ENCODE measurements at regions not wholly inside any gene's neighbourhood (a gene's known extent, or its start where the extent isn't known, plus 50 kb on each side); places are given as distances from the start of the nearest gene placed in this dataset.
"Not testable (repeated sequence)": the region's sequence is repeated elsewhere in the genome, so short reads cannot be mapped to it uniquely, and the experiment has no call there.

DNA sequence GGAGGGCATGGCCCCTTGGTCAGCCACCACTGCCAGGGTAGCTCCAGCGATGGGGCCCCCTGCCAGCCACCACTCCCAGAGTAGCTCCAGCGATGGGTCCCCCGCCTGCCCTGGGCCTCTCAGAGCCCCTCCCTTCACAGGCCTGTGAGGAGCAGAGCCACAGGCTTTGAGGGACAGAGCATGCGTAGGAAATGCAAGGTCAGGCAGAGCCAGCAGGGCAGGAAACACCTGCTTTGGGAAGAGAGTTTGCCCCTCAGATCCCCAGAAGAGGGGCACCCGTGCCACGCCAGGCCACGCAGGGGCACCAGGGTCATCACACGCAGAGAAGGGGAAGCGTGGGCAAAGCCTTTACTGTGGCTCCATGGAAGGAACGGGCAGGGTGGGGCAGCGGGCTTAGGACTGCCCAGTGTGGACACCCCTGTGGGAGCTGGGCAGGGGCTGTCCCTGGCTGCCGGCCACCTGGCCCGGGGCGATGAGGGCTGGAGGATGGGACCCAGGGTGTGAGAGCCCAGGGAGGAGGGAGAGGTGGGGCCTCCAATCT is 477.8 kb downstream of the BRD1 start:
- no peaks in the 10 kb centered on the region for H3K36me3 Mint-ChIP-seq
- H3K4me1 Mint-ChIP-seq = peaks cover 0 to 2% (median 0%) of the 10 kb centered on the region in 3 donors
- H3K27ac Mint-ChIP-seq = no peak overlapping the region
- H3K27me3 Mint-ChIP-seq = peaks cover 8% of the 10 kb centered on the region
- H3K4me3 Mint-ChIP-seq = no peak overlapping the region
- no peaks in the 10 kb centered on the region for H3K9me3 Mint-ChIP-seq

DNA sequence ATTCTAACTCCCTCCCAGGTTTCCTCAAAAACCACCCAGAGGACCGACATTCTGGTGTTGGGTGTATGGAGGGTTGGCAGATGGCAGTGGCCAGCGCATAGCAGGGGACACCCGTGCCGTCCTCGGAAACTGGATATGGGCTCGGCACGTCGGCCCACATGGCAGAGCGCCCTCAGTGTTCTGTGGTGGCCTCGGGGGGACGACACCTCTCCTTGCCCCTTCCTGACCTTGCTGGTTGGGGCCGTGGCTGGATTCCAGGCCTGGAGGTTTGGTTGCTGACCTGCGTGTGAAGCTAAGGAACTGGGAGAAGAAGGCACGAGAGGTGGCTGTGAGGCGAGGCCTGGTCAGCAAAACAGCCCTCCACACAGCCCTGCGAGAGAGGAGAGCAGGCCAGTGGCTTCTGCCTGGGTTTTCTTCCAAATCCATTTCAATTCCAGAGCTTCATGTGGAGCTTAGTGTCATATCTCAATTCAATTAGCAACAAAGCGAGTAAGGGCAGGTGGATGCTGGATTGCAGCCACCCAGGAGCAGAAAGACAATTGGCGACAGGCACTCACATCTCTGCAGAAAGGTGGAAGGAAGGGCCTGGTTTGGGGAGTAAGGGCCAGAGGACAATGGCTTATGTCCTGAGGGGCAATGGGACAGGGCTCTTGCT is 478.4 kb downstream of the BRD1 start:
- no peaks in the 10 kb centered on the region for H3K9me3 Mint-ChIP-seq
- H3K4me1 Mint-ChIP-seq = peaks cover 0 to 2% (median 0%) of the 10 kb centered on the region in 3 donors
- no peak overlapping the region for H3K27ac Mint-ChIP-seq
- H3K4me3 Mint-ChIP-seq = no peak overlapping the region
- peaks cover 10% of the 10 kb centered on the region for H3K27me3 Mint-ChIP-seq
- no peaks in the 10 kb centered on the region for H3K36me3 Mint-ChIP-seq

DNA sequence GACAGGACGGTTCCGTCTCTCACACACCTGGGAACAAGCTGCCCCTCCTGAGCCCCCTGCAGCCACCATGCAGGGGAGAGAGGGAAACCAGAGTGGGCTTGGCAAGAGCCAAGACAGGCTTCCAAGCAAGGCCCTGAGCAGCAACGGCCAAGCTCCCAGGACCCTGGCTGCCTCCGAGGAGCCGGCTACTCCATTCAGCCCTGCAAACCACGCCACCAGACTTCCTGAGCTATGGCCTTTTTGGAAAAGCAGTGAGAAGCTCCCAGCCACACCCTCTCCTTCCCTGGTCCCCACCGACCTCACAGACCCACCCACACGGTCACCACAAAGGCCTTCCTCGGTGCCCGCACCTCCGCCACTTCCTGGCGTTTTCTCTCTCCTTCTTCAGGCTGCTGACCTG is 479.0 kb downstream of the BRD1 start:
- H3K9me3 Mint-ChIP-seq = no peaks in the 10 kb centered on the region
- H3K36me3 Mint-ChIP-seq = no peaks in the 10 kb centered on the region
- peaks cover 0 to 2% (median 0%) of the 10 kb centered on the region in 3 donors for H3K4me1 Mint-ChIP-seq
- no peak overlapping the region for H3K4me3 Mint-ChIP-seq
- peaks cover 10% of the 10 kb centered on the region for H3K27me3 Mint-ChIP-seq
- H3K27ac Mint-ChIP-seq = no peak overlapping the region

DNA sequence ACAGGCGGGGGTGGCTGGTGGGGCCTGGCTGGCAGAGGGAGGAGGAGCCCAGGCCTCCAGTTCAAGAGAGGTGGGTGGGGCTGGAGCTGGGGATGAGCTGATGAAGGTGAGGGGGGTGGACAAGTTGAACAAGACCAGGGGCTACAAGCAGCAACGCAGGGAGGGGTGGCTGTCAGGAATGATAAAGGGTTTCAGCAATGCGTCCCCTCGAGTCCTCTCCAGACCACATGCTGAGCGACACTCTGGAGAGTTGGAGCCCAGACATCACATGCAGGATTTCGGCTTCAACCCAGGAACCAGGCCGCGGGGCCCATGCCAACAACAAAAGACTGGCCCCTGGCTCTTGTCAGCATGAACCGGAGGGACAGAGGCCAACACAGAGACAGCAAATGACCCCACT is 480.3 kb downstream of the BRD1 start:
- Mint-ChIP-seq H3K4me3 (no peak overlapping the region), H3K27ac (no peak overlapping the region), H3K4me1 (peaks cover 0 to 2% (median 0%) of the 10 kb centered on the region in 3 donors)

DNA sequence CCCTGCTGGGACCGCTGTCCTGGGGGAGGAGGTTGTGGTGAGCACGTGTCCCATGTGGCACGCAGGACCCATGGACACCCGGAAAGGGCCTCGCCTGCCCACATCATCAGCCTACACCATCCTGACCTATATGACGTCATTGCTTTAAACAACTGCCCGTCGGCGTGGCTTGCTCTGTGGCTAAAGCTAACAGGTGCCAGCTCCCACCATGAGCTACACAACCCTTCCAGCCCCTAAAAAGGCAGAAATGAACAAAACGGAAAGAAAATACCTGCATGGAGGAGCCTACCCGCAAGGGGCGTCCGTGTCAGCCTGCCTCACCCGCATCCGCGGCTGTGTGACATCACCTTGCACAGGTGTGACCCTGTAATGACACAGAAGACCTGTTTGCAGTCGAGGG is 481.8 kb downstream of the BRD1 start:
- no peak overlapping the region for H3K4me3 Mint-ChIP-seq
- peaks cover 11% of the 10 kb centered on the region for H3K27me3 Mint-ChIP-seq
- no peak overlapping the region for H3K27ac Mint-ChIP-seq
- no peaks in the 10 kb centered on the region for H3K4me1 Mint-ChIP-seq
- H3K36me3 Mint-ChIP-seq = no peaks in the 10 kb centered on the region
- peaks cover 0 to 4% (median 0%) of the 10 kb centered on the region in 3 donors for H3K9me3 Mint-ChIP-seq

More for the DNA sequence above, 480.3 kb downstream of the BRD1 start:
- no peaks in the 10 kb centered on the region for H3K36me3 Mint-ChIP-seq
- peaks cover 0 to 4% (median 0%) of the 10 kb centered on the region in 3 donors for H3K9me3 Mint-ChIP-seq
- H3K27me3 Mint-ChIP-seq = peaks cover 9% of the 10 kb centered on the region

DNA sequence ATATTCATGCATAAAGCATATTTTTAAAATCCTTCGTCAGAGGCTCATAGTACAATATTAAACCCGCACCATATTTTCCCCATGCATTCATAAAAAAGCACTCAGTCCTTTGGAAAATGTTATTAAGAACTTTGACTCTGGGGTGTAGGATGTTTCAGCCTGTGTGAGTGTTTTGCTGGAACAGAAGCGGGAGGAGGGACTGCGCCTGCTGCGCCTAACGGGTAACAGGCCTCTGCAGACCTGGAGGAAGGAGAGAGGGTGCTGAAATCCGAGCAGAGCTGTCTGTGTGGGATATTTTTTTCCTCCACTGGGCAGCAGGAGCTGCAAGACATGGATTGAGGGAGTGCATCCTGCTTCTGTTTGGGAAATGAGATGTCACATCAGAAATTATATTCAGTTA is 483.0 kb downstream of the BRD1 start:
- H3K4me1 Mint-ChIP-seq = no peaks in the 10 kb centered on the region
- no peak overlapping the region for H3K4me3 Mint-ChIP-seq
- no peak overlapping the region for H3K27ac Mint-ChIP-seq
- no peaks in the 10 kb centered on the region for H3K36me3 Mint-ChIP-seq
- peaks cover 14% of the 10 kb centered on the region for H3K27me3 Mint-ChIP-seq
- peaks cover 0 to 4% (median 0%) of the 10 kb centered on the region in 3 donors for H3K9me3 Mint-ChIP-seq

DNA sequence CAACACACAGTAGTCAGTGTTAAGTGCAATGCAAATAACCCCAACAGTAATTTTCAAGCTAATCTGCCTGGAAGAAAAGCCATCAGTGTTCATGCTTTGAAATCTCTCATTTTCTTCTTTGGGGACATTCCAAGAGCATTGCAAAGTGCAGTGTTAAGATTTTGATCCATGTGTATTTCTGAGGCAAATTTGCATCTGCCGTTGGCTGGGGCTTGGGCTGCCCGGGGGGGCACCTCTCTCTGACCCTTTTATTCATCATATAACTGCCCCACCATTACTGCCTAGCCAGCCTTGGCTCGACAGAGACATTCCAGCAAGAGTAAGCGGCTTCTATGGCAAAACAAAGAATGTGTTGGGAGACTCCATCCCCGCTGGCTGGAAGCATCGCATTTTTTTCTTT is 483.5 kb downstream of the BRD1 start:
- H3K27me3 Mint-ChIP-seq = peaks cover 16% of the 10 kb centered on the region
- no peaks in the 10 kb centered on the region for H3K4me1 Mint-ChIP-seq

DNA sequence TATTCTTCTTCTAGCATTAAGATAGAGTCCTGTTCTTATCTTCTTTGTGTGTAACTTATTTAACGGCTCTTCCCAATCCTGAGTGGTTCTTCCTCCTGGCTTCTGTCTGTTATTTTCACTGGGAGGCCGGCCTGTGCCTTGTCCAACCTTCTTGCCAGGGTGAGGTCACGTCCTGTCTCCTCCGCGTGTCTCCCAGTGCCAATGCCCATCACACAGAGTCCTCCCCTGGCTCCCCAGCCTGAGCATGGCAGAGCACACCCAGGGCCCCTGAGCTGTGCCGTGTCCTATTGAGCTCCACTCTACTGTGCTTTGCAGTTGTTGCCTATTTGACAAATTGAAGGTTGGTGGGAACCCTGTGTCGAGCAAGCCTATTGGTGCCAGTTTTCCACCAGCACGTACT is 487.3 kb downstream of the BRD1 start:
- H3K9me3 Mint-ChIP-seq = peaks cover 0 to 5% (median 4%) of the 10 kb centered on the region in 3 donors
- peaks cover 15% of the 10 kb centered on the region for H3K27me3 Mint-ChIP-seq
- no peak overlapping the region for H3K4me3 Mint-ChIP-seq
- H3K36me3 Mint-ChIP-seq = no peaks in the 10 kb centered on the region
- H3K27ac Mint-ChIP-seq = no peak overlapping the region
- H3K4me1 Mint-ChIP-seq = no peaks in the 10 kb centered on the region

More for the DNA sequence above, 483.5 kb downstream of the BRD1 start:
- Mint-ChIP-seq H3K4me3 (no peak overlapping the region), H3K9me3 (peaks cover 0 to 4% (median 0%) of the 10 kb centered on the region in 3 donors), H3K36me3 (no peaks in the 10 kb centered on the region), H3K27ac (no peak overlapping the region)

DNA sequence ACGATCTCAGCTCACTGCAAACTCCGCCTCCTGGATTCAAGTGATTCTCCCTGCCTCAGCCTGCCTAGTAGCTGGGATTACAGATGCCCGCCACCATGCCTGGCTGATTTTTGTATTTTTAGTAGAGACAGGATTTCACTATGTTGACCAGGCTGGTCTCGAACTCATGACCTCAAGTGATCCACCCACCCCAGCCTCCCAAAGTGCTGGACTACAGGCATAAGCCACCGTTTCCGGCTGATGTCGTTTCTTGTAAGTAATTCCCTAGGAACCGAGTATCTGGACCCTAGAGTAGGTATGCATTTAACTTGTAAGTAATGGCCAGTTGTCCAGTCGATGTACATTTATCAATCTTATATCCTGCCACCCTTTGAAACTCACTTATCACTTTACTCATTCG is 491.2 kb downstream of the BRD1 start:
- peaks cover 10% of the 10 kb centered on the region for H3K27me3 Mint-ChIP-seq
- H3K4me3 Mint-ChIP-seq, H3K4me1 Mint-ChIP-seq, H3K9me3 Mint-ChIP-seq, H3K27ac Mint-ChIP-seq, H3K36me3 Mint-ChIP-seq: not testable (repeated sequence)

DNA sequence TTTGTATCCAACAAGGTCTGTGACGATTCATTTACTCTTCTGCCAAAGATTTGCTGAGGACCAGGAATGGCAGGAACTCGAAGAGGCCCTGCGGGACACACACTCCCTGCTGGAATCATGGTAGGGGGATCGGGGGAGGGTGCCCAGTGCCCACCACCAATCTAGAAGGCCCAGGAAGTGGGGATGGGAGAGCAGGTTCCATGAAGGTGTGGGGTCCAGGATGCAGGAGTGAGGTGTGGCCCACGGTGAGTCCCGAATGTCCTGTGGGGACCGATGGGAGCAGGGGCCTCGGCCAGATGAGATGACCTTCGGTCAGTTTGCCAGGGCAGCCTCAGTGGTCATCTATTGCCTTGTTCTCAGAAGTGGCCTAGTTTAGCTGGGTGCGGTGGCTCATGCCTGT is 492.7 kb downstream of the BRD1 start:
- H3K4me3 Mint-ChIP-seq = no peak overlapping the region
- H3K36me3 Mint-ChIP-seq = no peaks in the 10 kb centered on the region
- H3K9me3 Mint-ChIP-seq = peaks cover 0 to 5% (median 0%) of the 10 kb centered on the region in 3 donors
- H3K27me3 Mint-ChIP-seq = peaks cover 7% of the 10 kb centered on the region
- H3K4me1 Mint-ChIP-seq = no peaks in the 10 kb centered on the region
- no peak overlapping the region for H3K27ac Mint-ChIP-seq

DNA sequence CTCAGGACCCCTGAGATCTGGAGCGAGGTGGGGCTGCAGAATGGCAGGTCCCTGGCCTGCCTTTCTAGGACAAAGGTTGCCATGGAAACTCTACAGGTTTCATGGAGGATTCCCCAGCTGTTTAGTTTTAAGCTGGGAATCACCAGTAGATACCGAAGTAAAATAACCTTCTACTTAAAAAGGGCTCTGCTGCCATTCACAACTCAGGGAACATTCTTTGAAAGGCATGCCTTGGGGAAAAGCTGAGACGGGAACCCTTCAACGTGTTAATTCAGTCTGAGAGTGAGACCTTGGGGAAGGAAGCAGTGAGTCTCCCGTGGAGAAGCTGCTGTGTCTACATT is 493.3 kb downstream of the BRD1 start:
- H3K36me3 Mint-ChIP-seq = no peaks in the 10 kb centered on the region
- no peaks in the 10 kb centered on the region for H3K4me1 Mint-ChIP-seq
- no peak overlapping the region for H3K4me3 Mint-ChIP-seq
- peaks cover 0 to 5% (median 0%) of the 10 kb centered on the region in 3 donors for H3K9me3 Mint-ChIP-seq
- H3K27me3 Mint-ChIP-seq = peaks cover 7% of the 10 kb centered on the region
- H3K27ac Mint-ChIP-seq = no peak overlapping the region

DNA sequence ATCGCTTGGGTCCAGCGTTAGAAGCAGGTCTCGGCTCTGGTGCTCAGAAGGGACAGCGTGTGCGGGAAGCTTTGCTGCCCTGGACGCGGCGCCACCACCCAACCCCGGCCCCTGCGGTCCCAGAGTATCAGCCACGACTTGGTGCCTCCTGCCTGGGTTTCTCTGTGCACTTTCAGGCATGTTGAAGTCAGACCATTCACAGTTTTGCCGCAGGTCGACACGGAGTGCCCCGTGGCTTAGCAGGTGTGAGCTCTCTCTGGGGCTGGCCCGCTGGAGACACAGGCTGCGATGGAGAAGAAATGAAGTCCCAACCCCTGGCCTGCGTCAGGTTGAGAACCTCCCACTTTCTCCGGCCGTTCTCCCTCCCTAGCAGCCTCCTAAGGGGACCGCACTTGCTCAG is 494.5 kb downstream of the BRD1 start:
- no peaks in the 10 kb centered on the region for H3K36me3 Mint-ChIP-seq
- peaks cover 5% of the 10 kb centered on the region for H3K27me3 Mint-ChIP-seq
- no peaks in the 10 kb centered on the region for H3K4me1 Mint-ChIP-seq
- peaks cover 0 to 5% (median 1%) of the 10 kb centered on the region in 3 donors for H3K9me3 Mint-ChIP-seq
- H3K4me3 Mint-ChIP-seq = no peak overlapping the region
- no peak overlapping the region for H3K27ac Mint-ChIP-seq

DNA sequence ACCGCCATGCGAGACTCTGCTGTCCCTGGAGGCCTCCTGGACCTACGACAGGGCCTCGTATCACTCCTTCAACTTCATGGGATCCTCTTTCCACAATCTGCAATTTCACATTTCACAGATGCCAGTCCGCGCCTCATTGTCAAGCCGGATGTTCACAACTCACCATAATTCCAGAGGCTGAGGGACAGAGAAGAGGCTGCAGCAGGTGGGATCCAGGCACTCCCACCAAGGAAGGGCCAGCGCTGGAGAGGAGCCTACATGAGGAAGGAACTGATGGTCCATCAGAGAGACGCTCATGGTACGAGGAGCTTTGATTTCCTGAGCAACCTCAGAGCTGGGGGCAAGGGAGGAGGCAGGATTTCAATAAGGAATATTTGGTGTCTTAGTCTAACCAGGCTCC is 495.0 kb downstream of the BRD1 start:
- no peaks in the 10 kb centered on the region for H3K36me3 Mint-ChIP-seq
- H3K4me1 Mint-ChIP-seq = no peaks in the 10 kb centered on the region
- peaks cover 0 to 3% (median 2%) of the 10 kb centered on the region in 3 donors for H3K9me3 Mint-ChIP-seq
- no peak overlapping the region for H3K27ac Mint-ChIP-seq
- peaks cover 5% of the 10 kb centered on the region for H3K27me3 Mint-ChIP-seq
- no peak overlapping the region for H3K4me3 Mint-ChIP-seq

DNA sequence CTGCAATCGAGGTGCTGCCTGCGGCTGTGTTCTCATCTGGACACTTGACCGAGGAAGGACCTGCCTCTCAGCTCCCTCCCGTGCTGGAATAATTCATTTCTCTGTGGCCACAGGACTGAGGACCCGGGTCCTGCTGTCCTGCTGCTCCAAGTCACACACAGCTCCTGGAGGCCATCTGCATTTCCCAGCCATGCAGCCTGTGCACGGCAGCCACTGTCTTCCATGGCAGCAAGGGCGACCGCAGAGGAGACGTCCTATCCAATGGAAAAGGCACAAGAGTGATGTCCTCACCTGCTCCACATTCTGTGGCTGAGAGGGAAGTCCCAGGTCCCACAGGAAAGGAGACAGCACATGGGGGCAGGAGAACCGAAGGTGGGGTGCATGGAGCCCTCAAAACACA is 495.8 kb downstream of the BRD1 start:
- peaks cover 5% of the 10 kb centered on the region for H3K27me3 Mint-ChIP-seq
- no peak overlapping the region for H3K4me3 Mint-ChIP-seq
- H3K4me1 Mint-ChIP-seq = no peaks in the 10 kb centered on the region
- no peaks in the 10 kb centered on the region for H3K36me3 Mint-ChIP-seq
- no peak overlapping the region for H3K27ac Mint-ChIP-seq
- peaks cover 0 to 3% (median 2%) of the 10 kb centered on the region in 3 donors for H3K9me3 Mint-ChIP-seq

DNA sequence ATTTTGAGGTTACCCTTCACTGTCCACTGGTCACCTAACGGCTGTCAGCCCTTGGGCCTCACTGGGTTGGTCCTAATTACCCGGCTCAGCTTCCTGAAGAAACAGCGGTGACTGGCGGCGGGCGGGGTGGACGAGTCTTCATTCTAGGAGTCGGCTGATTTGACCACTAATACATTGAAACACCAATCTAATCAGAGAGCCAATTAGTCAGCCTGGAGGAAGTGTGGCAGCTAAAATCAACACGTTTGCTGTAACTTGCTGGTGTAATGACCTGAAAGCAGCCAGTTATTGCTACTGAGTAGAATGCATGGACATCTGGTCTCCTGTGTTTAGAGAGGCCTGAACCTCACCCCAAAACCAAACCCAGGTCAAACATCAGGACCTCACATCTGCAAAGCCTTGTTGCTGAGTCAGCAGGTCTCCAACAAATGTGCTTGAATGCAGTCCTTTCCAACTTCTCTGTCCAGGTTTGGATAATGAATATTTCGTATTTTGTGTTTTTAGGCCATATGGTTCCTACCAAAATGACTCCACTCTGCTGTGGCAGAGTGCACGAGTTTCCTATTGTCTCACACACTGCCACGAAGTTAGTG is 496.4 kb downstream of the BRD1 start:
- Mint-ChIP-seq H3K36me3 (no peaks in the 10 kb centered on the region), H3K4me3 (no peak overlapping the region), H3K9me3 (peaks cover 0 to 3% (median 2%) of the 10 kb centered on the region in 3 donors), H3K27ac (no peak overlapping the region), H3K4me1 (no peaks in the 10 kb centered on the region), H3K27me3 (peaks cover 7% of the 10 kb centered on the region)
